ENCODE measurements at regions not wholly inside any gene's neighbourhood (a gene's known extent, or its start where the extent isn't known, plus 50 kb on each side); places are given as distances from the start of the nearest gene placed in this dataset.

DNA sequence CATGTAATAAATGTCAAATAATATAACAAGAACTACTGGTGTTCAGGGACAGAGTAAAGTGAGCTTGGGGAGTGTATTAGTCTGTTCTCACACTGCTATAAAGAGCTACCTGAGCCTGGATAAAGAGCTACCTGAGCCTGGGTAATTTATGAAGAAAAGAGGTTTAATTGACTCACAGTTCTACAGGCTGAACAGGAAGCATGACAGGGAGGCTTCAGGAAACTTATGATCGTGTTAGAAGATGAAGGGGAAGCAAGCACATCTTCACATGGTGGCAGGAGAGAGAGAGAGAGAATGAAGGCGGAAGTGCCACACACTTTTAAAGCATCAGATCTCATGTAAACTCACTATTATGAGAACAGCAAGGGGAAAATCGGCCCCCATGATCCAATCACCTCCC, 205.9 kb downstream of the CTH start:
- ChIA-PET CTCF (no interaction called here), POLR2A (ENCODE audit: unreplicated experiment) (no interaction called here)
- Histone ChIP-seq H3K27me3 (ENCODE audit: insufficient read depth, low read depth) (no peaks in the 10 kb centered on the region), H3K4me3 (no peak overlapping the region), H3K9me3 (ENCODE audit: insufficient read depth, low read depth) (no peaks in the 10 kb centered on the region), H3K79me2 (ENCODE audit: low read depth) (no peaks in the 10 kb centered on the region), H3K4me1 (replicated peaks; ENCODE audit: insufficient read depth) (no peaks in the 10 kb centered on the region), H3K27ac (no peak overlapping the region), H3K4me2 (no peak overlapping the region), H3K36me3 (ENCODE audit: low read depth) (no peaks in the 10 kb centered on the region), H4K20me1 (ENCODE audit: insufficient read depth) (no peaks in the 10 kb centered on the region), H2AFZ (no peak overlapping the region), H3F3A (ENCODE audit: insufficient read depth, low read depth) (no peaks in the 10 kb centered on the region), H3K9me2 (ENCODE audit: insufficient read depth) (no peaks in the 10 kb centered on the region)
- TF ChIP-seq EZH2 (IDR thresholded peaks at IDR 0.05; ENCODE audit: low read depth) = no peak
- TF ChIP-seq, protein P1, sequence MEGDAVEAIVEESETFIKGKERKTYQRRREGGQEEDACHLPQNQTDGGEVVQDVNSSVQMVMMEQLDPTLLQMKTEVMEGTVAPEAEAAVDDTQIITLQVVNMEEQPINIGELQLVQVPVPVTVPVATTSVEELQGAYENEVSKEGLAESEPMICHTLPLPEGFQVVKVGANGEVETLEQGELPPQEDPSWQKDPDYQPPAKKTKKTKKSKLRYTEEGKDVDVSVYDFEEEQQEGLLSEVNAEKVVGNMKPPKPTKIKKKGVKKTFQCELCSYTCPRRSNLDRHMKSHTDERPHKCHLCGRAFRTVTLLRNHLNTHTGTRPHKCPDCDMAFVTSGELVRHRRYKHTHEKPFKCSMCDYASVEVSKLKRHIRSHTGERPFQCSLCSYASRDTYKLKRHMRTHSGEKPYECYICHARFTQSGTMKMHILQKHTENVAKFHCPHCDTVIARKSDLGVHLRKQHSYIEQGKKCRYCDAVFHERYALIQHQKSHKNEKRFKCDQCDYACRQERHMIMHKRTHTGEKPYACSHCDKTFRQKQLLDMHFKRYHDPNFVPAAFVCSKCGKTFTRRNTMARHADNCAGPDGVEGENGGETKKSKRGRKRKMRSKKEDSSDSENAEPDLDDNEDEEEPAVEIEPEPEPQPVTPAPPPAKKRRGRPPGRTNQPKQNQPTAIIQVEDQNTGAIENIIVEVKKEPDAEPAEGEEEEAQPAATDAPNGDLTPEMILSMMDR (conservative IDR thresholded peaks at IDR 0.05) = no peak
- BruUV-seq (replicated peaks) = no TSS peak
- intact Hi-C loops (cut with micrococcal nuclease; ENCODE audit: unreplicated experiment) = no loop called here
- DNase-seq = no peak

DNA sequence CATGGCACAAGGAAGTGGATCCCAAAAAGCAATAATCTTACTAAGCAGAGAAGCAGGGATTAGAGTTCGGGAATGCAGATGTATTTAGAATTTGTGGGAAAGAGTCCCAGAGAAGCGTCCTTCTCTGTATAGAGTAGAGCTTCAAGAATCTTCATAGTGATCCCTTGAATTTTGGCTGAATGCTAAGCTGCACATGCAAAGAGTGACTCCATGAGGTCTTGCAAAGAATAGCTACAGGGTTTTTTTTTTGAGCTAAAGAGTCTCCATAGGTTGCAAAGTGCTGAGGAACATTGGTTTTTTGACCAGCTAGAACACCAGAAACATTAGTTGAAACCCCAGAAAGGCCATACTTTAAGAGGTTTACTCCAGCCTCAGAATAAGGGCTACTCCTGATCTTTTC, 206.7 kb downstream of the CTH start:
- BruUV-seq (replicated peaks) = no TSS peak
- Histone ChIP-seq H3K4me2 (no peak overlapping the region), H3K36me3 (ENCODE audit: low read depth) (no peaks in the 10 kb centered on the region), H2AFZ (no peak overlapping the region), H3K27ac (no peak overlapping the region), H4K20me1 (ENCODE audit: insufficient read depth) (no peaks in the 10 kb centered on the region), H3K4me3 (no peak overlapping the region), H3K27me3 (ENCODE audit: insufficient read depth, low read depth) (no peaks in the 10 kb centered on the region), H3K79me2 (ENCODE audit: low read depth) (no peaks in the 10 kb centered on the region), H3K4me1 (replicated peaks; ENCODE audit: insufficient read depth) (no peaks in the 10 kb centered on the region), H3K9me3 (ENCODE audit: insufficient read depth, low read depth) (no peaks in the 10 kb centered on the region), H3K9me2 (ENCODE audit: insufficient read depth) (no peaks in the 10 kb centered on the region), H3F3A (ENCODE audit: insufficient read depth, low read depth) (no peaks in the 10 kb centered on the region)
- POLR2A ChIA-PET (ENCODE audit: unreplicated experiment) = no interaction called here
- intact Hi-C loops (cut with micrococcal nuclease; ENCODE audit: unreplicated experiment) = no loop called here
- no peak for DNase-seq
- no peak for TF ChIP-seq EZH2 (IDR thresholded peaks at IDR 0.05; ENCODE audit: low read depth)
- TF ChIP-seq, protein P1 (conservative IDR thresholded peaks at IDR 0.05) = no peak
- CTCF ChIA-PET = no interaction called here

DNA sequence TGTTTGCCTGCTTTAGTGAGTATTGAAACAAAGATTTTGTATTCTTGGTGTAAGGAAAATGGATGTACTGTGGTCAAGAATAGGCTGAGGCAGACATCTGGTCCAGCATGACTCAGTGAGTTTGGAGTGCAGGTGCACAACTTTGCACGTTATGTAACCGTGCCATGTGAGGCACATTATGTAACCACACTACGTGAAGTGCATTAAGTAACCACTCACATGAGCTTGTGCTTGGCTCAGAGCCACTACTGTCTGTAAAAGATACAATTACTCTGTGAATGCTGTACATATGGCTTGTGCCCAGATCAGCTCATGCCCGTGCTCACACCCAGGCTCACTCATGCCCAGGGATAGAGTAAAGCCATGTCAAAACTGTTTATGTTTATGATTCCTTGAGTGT, 216.8 kb downstream of the CTH start:
- DNase-seq = peak in 1 of 2 experiments; percentile 35

More for the DNA sequence above, 216.8 kb downstream of the CTH start:
- TF ChIP-seq EZH2 (IDR thresholded peaks at IDR 0.05; ENCODE audit: low read depth) = no peak
- TF ChIP-seq, protein P1 (conservative IDR thresholded peaks at IDR 0.05) = no peak
- no peaks in the 10 kb centered on the region for H3F3A ChIP-seq (ENCODE audit: insufficient read depth, low read depth)
- ChIA-PET CTCF (no interaction called here), POLR2A (ENCODE audit: unreplicated experiment) (no interaction called here)
- H3K4me3 ChIP-seq = no peak overlapping the region
- peaks cover 3% of the 10 kb centered on the region; the same call in 1 of the 2 replicates for H3K9me2 ChIP-seq (ENCODE audit: insufficient read depth)
- H4K20me1 ChIP-seq (ENCODE audit: insufficient read depth) = no peaks in the 10 kb centered on the region
- no peak overlapping the region for H3K4me2 ChIP-seq
- H3K4me1 ChIP-seq (replicated peaks; ENCODE audit: insufficient read depth) = no peaks in the 10 kb centered on the region
- no TSS peak for BruUV-seq (replicated peaks)
- intact Hi-C loops (cut with micrococcal nuclease; ENCODE audit: unreplicated experiment) = no loop called here
- no peak overlapping the region for H3K27ac ChIP-seq
- no peaks in the 10 kb centered on the region for H3K9me3 ChIP-seq (ENCODE audit: insufficient read depth, low read depth)
- no peaks in the 10 kb centered on the region for H3K79me2 ChIP-seq (ENCODE audit: low read depth)
- no peaks in the 10 kb centered on the region for H3K27me3 ChIP-seq (ENCODE audit: insufficient read depth, low read depth)
- H2AFZ ChIP-seq = no peak overlapping the region
- H3K36me3 ChIP-seq (ENCODE audit: low read depth) = no peaks in the 10 kb centered on the region

Data from PC-9 (cell line).